ENCODE measurements at regions not wholly inside any gene's neighbourhood (a gene's known extent, or its start where the extent isn't known, plus 50 kb on each side); places are given as distances from the start of the nearest gene placed in this dataset.

DNA sequence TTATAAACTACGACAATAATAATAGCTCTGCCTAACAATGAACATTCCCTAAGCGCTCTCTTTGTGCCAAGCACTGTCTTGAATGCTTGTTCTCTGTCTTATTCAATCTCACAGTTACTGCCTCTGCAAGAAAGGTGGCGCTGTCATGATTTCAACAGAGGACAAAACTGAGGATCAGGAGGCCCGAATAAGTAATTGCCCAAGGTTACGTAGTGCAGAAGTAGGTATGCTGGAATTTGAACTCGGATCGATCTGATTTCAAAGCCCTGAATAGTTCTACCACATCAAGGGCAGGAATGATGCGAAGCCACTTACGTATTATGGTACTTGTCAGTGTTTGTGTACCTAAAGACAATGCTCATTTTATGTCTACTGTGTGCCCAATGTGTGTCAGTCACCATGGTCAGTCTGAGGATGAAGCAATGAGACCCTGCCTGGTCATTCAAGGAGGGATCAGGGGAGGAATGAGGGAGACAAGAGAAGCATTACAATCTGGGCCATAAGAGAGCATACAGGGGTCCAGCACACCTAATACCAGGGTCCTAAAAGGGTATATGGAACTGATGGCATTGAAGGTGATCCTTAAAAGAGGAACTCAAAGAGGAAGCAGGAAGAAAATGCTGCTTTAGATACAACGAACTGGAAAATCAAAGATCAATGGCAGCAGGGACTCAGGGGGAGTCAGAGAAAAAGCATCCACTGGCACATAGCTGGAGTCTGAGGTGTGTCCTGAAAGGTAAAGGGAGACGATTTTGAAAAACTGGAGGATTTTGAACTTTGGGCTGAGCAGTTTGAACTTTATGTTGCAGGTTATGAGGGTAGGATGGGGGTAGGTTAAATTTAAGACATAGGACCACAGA is 389.2 kb downstream of the PLPP3 start:
- peak; percentile 15 for DNase-seq (ENCODE audit: low spot score)
- no peaks in the 10 kb centered on the region for H3K36me3 Mint-ChIP-seq (ENCODE audit: low read depth, unreplicated experiment)
- TF ChIP-seq, protein P1, sequence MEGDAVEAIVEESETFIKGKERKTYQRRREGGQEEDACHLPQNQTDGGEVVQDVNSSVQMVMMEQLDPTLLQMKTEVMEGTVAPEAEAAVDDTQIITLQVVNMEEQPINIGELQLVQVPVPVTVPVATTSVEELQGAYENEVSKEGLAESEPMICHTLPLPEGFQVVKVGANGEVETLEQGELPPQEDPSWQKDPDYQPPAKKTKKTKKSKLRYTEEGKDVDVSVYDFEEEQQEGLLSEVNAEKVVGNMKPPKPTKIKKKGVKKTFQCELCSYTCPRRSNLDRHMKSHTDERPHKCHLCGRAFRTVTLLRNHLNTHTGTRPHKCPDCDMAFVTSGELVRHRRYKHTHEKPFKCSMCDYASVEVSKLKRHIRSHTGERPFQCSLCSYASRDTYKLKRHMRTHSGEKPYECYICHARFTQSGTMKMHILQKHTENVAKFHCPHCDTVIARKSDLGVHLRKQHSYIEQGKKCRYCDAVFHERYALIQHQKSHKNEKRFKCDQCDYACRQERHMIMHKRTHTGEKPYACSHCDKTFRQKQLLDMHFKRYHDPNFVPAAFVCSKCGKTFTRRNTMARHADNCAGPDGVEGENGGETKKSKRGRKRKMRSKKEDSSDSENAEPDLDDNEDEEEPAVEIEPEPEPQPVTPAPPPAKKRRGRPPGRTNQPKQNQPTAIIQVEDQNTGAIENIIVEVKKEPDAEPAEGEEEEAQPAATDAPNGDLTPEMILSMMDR (IDR thresholded peaks at IDR 0.05; ENCODE audit: unreplicated experiment): peak; percentile 59
- peak overlapping the region; percentile 7 for H3K27ac Mint-ChIP-seq (ENCODE audit: unreplicated experiment)
- peaks cover 2% of the 10 kb centered on the region for H3K27me3 Mint-ChIP-seq (ENCODE audit: unreplicated experiment)
- H3K4me1 Mint-ChIP-seq (ENCODE audit: unreplicated experiment): peaks cover 23% of the 10 kb centered on the region
- no peaks in the 10 kb centered on the region for H3K9me3 Mint-ChIP-seq (ENCODE audit: unreplicated experiment)
- H3K4me3 Mint-ChIP-seq (ENCODE audit: unreplicated experiment): no peak overlapping the region

DNA sequence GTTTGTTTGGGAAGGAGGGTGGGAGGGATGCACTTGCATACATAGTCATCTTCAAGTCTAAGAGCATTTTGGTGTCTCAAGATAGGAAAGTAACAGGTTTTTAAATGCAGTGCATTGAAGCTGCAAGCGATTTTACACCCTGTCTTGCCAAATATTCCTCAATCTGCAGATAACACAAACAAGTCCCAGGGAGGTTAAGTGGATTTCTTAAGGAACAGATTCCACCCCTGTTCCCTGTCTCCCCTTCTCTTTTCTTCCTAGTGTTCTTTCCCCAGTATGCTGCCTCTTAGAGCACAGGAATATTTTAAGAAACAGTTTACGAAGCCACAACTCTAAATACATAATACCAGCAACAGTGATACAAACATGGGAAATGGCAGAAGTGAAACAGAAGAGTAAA is 389.9 kb downstream of the PLPP3 start:
- no peak overlapping the region for H3K4me3 Mint-ChIP-seq (ENCODE audit: unreplicated experiment)
- peaks cover 2% of the 10 kb centered on the region for H3K27me3 Mint-ChIP-seq (ENCODE audit: unreplicated experiment)
- no peak for DNase-seq (ENCODE audit: low spot score)
- H3K9me3 Mint-ChIP-seq (ENCODE audit: unreplicated experiment): no peaks in the 10 kb centered on the region
- no peaks in the 10 kb centered on the region for H3K36me3 Mint-ChIP-seq (ENCODE audit: low read depth, unreplicated experiment)
- no peak overlapping the region for H3K27ac Mint-ChIP-seq (ENCODE audit: unreplicated experiment)
- TF ChIP-seq, protein P1 (IDR thresholded peaks at IDR 0.05; ENCODE audit: unreplicated experiment): no peak
- peaks cover 23% of the 10 kb centered on the region for H3K4me1 Mint-ChIP-seq (ENCODE audit: unreplicated experiment)

DNA sequence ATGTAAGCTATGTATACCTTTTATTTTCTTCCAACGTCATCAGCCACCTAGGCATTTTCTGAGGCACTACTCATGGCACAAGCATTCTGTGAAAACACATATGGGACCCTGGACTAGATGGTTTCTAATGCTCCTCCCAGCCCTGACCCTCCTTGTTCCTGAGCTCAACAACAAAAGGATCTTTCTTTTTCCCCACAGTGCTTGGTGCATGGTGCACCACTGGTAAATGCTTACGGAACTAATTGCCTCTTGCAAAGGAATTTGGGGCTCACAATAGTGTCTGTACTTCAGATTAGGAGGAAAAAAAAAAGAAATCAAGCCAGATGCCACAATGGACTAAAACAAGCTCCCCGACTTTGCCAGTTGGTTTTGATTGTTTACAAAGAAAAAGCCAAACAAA is 390.5 kb downstream of the PLPP3 start:
- H3K27me3 Mint-ChIP-seq (ENCODE audit: unreplicated experiment): peaks cover 1% of the 10 kb centered on the region
- H3K27ac Mint-ChIP-seq (ENCODE audit: unreplicated experiment): no peak overlapping the region
- H3K36me3 Mint-ChIP-seq (ENCODE audit: low read depth, unreplicated experiment): no peaks in the 10 kb centered on the region
- TF ChIP-seq, protein P1 (IDR thresholded peaks at IDR 0.05; ENCODE audit: unreplicated experiment): no peak
- peaks cover 23% of the 10 kb centered on the region for H3K4me1 Mint-ChIP-seq (ENCODE audit: unreplicated experiment)
- H3K4me3 Mint-ChIP-seq (ENCODE audit: unreplicated experiment): no peak overlapping the region
- DNase-seq (ENCODE audit: low spot score): no peak
- no peaks in the 10 kb centered on the region for H3K9me3 Mint-ChIP-seq (ENCODE audit: unreplicated experiment)

DNA sequence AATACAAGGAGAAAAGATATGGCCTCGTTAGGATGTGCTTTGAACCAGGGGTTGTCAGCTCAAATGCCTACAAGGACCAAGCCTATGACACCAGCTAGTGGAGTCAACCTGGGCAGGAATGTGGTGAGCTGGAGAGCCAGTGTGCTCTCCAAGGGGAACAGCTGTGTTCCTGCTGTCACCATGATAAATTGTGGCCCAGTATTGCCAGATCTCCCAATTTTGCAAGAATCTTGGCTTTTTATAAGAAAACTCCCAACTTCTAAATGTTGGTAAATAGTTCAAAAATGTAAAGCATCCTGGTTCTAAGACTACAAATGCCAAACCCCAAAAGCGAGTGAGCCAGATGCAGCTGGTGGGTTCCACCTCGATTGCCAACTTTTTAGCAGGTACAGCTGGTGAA is 391.1 kb downstream of the PLPP3 start:
- Mint-ChIP-seq H3K4me3 (ENCODE audit: unreplicated experiment) (no peak overlapping the region), H3K27me3 (ENCODE audit: unreplicated experiment) (no peaks in the 10 kb centered on the region), H3K4me1 (ENCODE audit: unreplicated experiment) (peaks cover 23% of the 10 kb centered on the region), H3K36me3 (ENCODE audit: low read depth, unreplicated experiment) (no peaks in the 10 kb centered on the region), H3K9me3 (ENCODE audit: unreplicated experiment) (no peaks in the 10 kb centered on the region), H3K27ac (ENCODE audit: unreplicated experiment) (no peak overlapping the region)
- TF ChIP-seq, protein P1 (IDR thresholded peaks at IDR 0.05; ENCODE audit: unreplicated experiment): no peak
- DNase-seq (ENCODE audit: low spot score): no peak

DNA sequence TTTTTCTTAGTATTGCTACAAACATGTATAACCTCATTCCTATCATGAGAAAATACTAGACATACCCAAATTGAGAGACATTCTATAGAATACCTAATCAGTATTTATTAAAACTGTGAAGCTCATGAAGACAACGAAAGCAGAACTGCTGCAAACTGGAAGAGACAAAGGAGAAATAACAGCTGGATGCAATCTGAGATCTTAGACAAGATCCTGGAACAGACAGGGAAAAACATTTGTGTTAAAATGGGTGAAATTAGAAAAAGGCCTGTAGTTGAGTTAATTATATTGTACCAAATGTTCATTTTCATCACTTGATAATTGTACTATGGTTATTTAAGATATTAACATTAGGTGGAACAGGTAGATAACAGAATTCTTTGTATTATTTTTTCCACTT is 392.0 kb downstream of the PLPP3 start:
- no peak for DNase-seq (ENCODE audit: low spot score)
- Mint-ChIP-seq H3K27ac (ENCODE audit: unreplicated experiment) (no peak overlapping the region), H3K4me1 (ENCODE audit: unreplicated experiment) (peaks cover 23% of the 10 kb centered on the region), H3K36me3 (ENCODE audit: low read depth, unreplicated experiment) (no peaks in the 10 kb centered on the region), H3K27me3 (ENCODE audit: unreplicated experiment) (no peaks in the 10 kb centered on the region), H3K9me3 (ENCODE audit: unreplicated experiment) (no peaks in the 10 kb centered on the region), H3K4me3 (ENCODE audit: unreplicated experiment) (no peak overlapping the region)
- TF ChIP-seq, protein P1 (IDR thresholded peaks at IDR 0.05; ENCODE audit: unreplicated experiment): no peak

All from endothelial cell (in vitro differentiated cells).